ENCODE measurements at regions not wholly inside any gene's neighbourhood (a gene's known extent, or its start where the extent isn't known, plus 50 kb on each side); places are given as distances from the start of the nearest gene placed in this dataset.
A peak's percentile ranks its signal among the peaks of the same experiment; 100 is the strongest.

DNA sequence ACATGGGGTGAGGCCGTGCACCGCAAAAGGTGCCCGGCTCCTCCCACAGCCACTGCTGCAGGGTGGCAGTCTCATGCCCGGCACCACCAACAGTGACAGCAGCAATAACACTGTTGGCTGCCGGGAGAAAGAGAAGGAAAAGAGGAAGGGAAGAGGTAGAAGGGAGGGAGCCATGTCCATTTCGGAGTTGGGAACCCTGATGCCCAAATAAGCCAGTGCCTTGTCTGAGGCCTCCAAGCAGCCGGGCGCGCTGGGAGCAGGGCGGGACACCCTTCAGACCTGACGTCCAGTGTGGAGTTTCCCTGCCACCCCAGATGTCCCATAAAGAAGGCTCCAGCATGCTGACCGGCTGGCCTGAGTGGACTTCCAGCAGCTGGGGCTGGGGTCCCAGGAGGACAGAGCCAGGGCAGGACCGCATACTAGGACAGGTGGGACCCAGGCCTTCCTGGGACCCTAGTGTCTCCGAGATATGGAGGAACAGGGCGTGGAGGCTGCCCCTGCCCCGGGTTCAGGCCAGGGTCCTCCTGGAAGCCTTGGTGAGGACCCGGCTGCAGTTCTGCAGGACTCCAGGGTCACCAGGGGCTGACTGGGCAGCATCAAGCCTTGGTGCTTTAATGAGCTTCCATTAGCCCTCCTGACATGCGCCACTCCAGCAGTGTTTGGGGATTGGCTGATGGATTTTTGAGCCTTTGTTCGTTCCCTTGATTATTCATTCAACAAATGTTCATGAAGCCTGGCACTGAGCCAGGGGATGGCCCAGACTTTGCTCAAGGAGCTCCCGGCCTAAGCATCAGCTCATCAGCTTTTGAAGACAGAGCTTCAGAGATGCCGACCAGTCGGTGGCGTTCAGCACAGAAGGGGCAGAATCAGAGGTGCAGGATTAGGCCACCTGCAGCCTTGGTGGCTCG is 223.6 kb upstream of the CIBAR2 start (continued):
- TF ChIP-seq, protein P1, sequence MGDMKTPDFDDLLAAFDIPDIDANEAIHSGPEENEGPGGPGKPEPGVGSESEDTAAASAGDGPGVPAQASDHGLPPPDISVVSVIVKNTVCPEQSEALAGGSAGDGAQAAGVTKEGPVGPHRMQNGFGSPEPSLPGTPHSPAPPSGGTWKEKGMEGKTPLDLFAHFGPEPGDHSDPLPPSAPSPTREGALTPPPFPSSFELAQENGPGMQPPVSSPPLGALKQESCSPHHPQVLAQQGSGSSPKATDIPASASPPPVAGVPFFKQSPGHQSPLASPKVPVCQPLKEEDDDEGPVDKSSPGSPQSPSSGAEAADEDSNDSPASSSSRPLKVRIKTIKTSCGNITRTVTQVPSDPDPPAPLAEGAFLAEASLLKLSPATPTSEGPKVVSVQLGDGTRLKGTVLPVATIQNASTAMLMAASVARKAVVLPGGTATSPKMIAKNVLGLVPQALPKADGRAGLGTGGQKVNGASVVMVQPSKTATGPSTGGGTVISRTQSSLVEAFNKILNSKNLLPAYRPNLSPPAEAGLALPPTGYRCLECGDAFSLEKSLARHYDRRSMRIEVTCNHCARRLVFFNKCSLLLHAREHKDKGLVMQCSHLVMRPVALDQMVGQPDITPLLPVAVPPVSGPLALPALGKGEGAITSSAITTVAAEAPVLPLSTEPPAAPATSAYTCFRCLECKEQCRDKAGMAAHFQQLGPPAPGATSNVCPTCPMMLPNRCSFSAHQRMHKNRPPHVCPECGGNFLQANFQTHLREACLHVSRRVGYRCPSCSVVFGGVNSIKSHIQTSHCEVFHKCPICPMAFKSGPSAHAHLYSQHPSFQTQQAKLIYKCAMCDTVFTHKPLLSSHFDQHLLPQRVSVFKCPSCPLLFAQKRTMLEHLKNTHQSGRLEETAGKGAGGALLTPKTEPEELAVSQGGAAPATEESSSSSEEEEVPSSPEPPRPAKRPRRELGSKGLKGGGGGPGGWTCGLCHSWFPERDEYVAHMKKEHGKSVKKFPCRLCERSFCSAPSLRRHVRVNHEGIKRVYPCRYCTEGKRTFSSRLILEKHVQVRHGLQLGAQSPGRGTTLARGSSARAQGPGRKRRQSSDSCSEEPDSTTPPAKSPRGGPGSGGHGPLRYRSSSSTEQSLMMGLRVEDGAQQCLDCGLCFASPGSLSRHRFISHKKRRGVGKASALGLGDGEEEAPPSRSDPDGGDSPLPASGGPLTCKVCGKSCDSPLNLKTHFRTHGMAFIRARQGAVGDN (CRISPR knock-in tag; IDR thresholded peaks at IDR 0.05) = peak; percentile 26; the same call in 1 of the 2 replicates
- TF ChIP-seq EED (CRISPR knock-in tag; IDR thresholded peaks at IDR 0.05) (0 out of 2 replicates have a peak, but pooled peaks have one; percentile 57), ZNF121 (CRISPR knock-in tag; IDR thresholded peaks at IDR 0.05) (no peak), ZNF430 (CRISPR knock-in tag; IDR thresholded peaks at IDR 0.05) (0 out of 2 replicates have a peak, but pooled peaks have one; percentile 11), TAF1 (CRISPR knock-in tag; IDR thresholded peaks at IDR 0.05) (no peak), ZNF34 (CRISPR knock-in tag; IDR thresholded peaks at IDR 0.05; ENCODE audit: borderline replicate concordance) (no peak), ZNF556 (CRISPR knock-in tag; IDR thresholded peaks at IDR 0.05; ENCODE audit: borderline replicate concordance) (no peak), LCORL (IDR thresholded peaks at IDR 0.05) (peak; percentile 21; the same call in 1 of the 2 replicates), LCORL (CRISPR knock-in tag; IDR thresholded peaks at IDR 0.05) (no peak), ZNF605 (CRISPR knock-in tag; IDR thresholded peaks at IDR 0.05) (0 out of 2 replicates have a peak, but pooled peaks have one; percentile 33), YEATS4 (CRISPR knock-in tag; IDR thresholded peaks at IDR 0.05; ENCODE audit: borderline replicate concordance) (no peak), ATF1 (CRISPR knock-in tag; IDR thresholded peaks at IDR 0.05) (no peak), FOXM1 (CRISPR knock-in tag; IDR thresholded peaks at IDR 0.05) (0 out of 2 replicates have a peak, but pooled peaks have one; percentile 22), ZNF788 (CRISPR knock-in tag; IDR thresholded peaks at IDR 0.05; ENCODE audit: borderline replicate concordance) (no peak), ZNF382 (CRISPR knock-in tag; IDR thresholded peaks at IDR 0.05; ENCODE audit: borderline replicate concordance) (no peak), IKZF4 (CRISPR knock-in tag; IDR thresholded peaks at IDR 0.05; ENCODE audit: borderline replicate concordance, low read depth, not compliant biosample characterization) (no peak), ARNTL (CRISPR knock-in tag; IDR thresholded peaks at IDR 0.05) (no peak)
- TF ChIP-seq, protein P2, sequence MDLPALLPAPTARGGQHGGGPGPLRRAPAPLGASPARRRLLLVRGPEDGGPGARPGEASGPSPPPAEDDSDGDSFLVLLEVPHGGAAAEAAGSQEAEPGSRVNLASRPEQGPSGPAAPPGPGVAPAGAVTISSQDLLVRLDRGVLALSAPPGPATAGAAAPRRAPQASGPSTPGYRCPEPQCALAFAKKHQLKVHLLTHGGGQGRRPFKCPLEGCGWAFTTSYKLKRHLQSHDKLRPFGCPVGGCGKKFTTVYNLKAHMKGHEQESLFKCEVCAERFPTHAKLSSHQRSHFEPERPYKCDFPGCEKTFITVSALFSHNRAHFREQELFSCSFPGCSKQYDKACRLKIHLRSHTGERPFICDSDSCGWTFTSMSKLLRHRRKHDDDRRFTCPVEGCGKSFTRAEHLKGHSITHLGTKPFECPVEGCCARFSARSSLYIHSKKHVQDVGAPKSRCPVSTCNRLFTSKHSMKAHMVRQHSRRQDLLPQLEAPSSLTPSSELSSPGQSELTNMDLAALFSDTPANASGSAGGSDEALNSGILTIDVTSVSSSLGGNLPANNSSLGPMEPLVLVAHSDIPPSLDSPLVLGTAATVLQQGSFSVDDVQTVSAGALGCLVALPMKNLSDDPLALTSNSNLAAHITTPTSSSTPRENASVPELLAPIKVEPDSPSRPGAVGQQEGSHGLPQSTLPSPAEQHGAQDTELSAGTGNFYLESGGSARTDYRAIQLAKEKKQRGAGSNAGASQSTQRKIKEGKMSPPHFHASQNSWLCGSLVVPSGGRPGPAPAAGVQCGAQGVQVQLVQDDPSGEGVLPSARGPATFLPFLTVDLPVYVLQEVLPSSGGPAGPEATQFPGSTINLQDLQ (CRISPR knock-in tag; IDR thresholded peaks at IDR 0.05) = no peak
- TF ChIP-seq, protein P3, sequence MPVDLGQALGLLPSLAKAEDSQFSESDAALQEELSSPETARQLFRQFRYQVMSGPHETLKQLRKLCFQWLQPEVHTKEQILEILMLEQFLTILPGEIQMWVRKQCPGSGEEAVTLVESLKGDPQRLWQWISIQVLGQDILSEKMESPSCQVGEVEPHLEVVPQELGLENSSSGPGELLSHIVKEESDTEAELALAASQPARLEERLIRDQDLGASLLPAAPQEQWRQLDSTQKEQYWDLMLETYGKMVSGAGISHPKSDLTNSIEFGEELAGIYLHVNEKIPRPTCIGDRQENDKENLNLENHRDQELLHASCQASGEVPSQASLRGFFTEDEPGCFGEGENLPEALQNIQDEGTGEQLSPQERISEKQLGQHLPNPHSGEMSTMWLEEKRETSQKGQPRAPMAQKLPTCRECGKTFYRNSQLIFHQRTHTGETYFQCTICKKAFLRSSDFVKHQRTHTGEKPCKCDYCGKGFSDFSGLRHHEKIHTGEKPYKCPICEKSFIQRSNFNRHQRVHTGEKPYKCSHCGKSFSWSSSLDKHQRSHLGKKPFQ (CRISPR knock-in tag; IDR thresholded peaks at IDR 0.05; ENCODE audit: insufficient replicate concordance) = no peak
- TF ChIP-seq, protein P4, sequence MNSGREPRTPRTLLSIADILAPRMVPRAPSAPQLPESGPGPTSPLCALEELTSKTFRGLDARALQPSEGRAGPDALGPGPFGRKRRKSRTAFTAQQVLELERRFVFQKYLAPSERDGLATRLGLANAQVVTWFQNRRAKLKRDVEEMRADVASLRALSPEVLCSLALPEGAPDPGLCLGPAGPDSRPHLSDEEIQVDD (CRISPR knock-in tag; IDR thresholded peaks at IDR 0.05; ENCODE audit: borderline replicate concordance) = 0 out of 2 replicates have a peak, but pooled peaks have one; percentile 46
